K562 (cell line): ENCODE measurements at regions not wholly inside any gene's neighbourhood (a gene's known extent, or its start where the extent isn't known, plus 50 kb on each side); places are given as distances from the start of the nearest gene placed in this dataset.

Source experiments
- ATAC-seq: fragments of 200-7000 bp; cut with Tn5 transposase; 3 replicates; pipeline ENCODE4 v1.9.1; 2020; ENCODE audit warnings: moderate library complexity
- BruUV-seq: library from RNA; stranded (reverse); fragments of 400-500 nt; replicated peaks from 2 replicates; lab custom pipeline; 2021; lab: Mats Ljungman, UMichigan
- CTCF ChIA-PET: fragments of 300-600 bp; formaldehyde crosslinking; extraction: SDS; loops from one replicate; lab custom pipeline; 2021; ENCODE audit warnings: low intra/inter-chr PET ratio; lab: Yijun Ruan, JAX
- POLR2A ChIA-PET: fragments of 300-600, 350-650 bp; sonication (Branson Sonifier 250); formaldehyde crosslinking; extraction: SDS; loops from one replicate; lab custom pipeline; 2021; ENCODE audit warnings: antibody characterized with exemption, inconsistent platforms; lab: Yijun Ruan, JAX
- DNase-seq, 4 experiments: peaks; one replicate each; pipeline versions ENCODE4 v3.0.0 to v3.0.0-alpha.2; 2011 to 2018; ENCODE audit warnings: low spot score in 3 of 4, mixed read lengths in 3 of 4; ENCODE audit errors: extremely low read depth in 1 of 4
- FAIRE-seq: peaks from 2 replicates; lab custom pipeline; 2011; peaks lifted over from hg19 to GRCh38; lab: Jason Lieb, UNC
- H2AFZ ChIP-seq: 2 replicates; pipeline ENCODE4 v1.6.0; 2011; ENCODE audit warnings: low read depth, low read length, control low read depth, inconsistent platforms
- H3K27ac ChIP-seq: fragments of 200-600 bp; 3 replicates; pipeline ENCODE4 v1.8.0; 2011; ENCODE audit warnings: low read depth, mild to moderate bottlenecking, control low read depth, inconsistent platforms, low read length, moderate library complexity, mixed read lengths; ENCODE audit errors: extremely low read depth
- H3K27me3 ChIP-seq, 2 experiments: fragments of 300-600 bp in 1 of 2; 2 replicates in 1 of 2; 3 replicates in 1 of 2; pipeline versions ENCODE4 v1.6.0 to v1.8.0; 2011; ENCODE audit warnings: inconsistent platforms in 2 of 2, low read length in 2 of 2, mild to moderate bottlenecking in 1 of 2, mixed read lengths in 1 of 2, moderate library complexity in 1 of 2; ENCODE audit not compliant: control insufficient read depth in 2 of 2, insufficient read depth in 2 of 2
- H3K36me3 ChIP-seq: fragments of 300-600 bp; 3 replicates; pipeline ENCODE4 v1.8.0; 2011; ENCODE audit warnings: mild to moderate bottlenecking, low read length, inconsistent platforms; ENCODE audit not compliant: control insufficient read depth, insufficient read depth
- H3K4me1 ChIP-seq, 2 experiments: fragments of 200-600 bp in 1 of 2; replicated peaks in 1 of 2; 2 replicates in 1 of 2; 3 replicates in 1 of 2; pipeline versions ENCODE4 v1.5.1 to v1.8.0; 2011; ENCODE audit warnings: inconsistent platforms in 2 of 2, low read length in 2 of 2, mild to moderate bottlenecking in 1 of 2, mixed read lengths in 1 of 2, moderate library complexity in 1 of 2; ENCODE audit not compliant: control insufficient read depth in 2 of 2, insufficient read depth in 2 of 2
- H3K4me2 ChIP-seq: 2 replicates; pipeline ENCODE4 v1.6.1; 2011; ENCODE audit warnings: low read length, control low read depth, inconsistent platforms, mixed read lengths; ENCODE audit not compliant: insufficient read depth
- H3K4me3 ChIP-seq: fragments of 200-600 bp; sonication (generic), shearing (Covaris generic); 2 replicates; pipeline ENCODE4 v1.5.1; 2016; ENCODE audit warnings: control low read depth, inconsistent platforms
- H3K79me2 ChIP-seq: fragments of 200-600 bp; 3 replicates; pipeline ENCODE4 v1.8.0; 2011; ENCODE audit warnings: low read length, inconsistent platforms; ENCODE audit not compliant: control insufficient read depth, insufficient read depth
- H3K9ac ChIP-seq, 2 experiments: 2 replicates each; pipeline versions ENCODE4 v1.6.0 to v1.6.1; 2011; ENCODE audit warnings: low read depth in 2 of 2, low read length in 2 of 2, control low read depth in 1 of 2, inconsistent platforms in 1 of 2, mild to moderate bottlenecking in 1 of 2, mixed read lengths in 1 of 2; ENCODE audit not compliant: insufficient read depth in 1 of 2
- H3K9me1 ChIP-seq: one replicate; pipeline ENCODE4 v1.6.0; 2011; ENCODE audit warnings: inconsistent platforms, mild to moderate bottlenecking, low read length, moderate library complexity; ENCODE audit not compliant: control insufficient read depth, insufficient read depth
- H3K9me3 ChIP-seq: replicated peaks from 2 replicates; pipeline ENCODE4 v1.5.1; 2011; ENCODE audit warnings: low read depth, low read length, inconsistent platforms; ENCODE audit not compliant: control insufficient read depth, insufficient read depth
- H4K20me1 ChIP-seq: replicated peaks from 2 replicates; pipeline ENCODE4 v1.6.1; 2011; ENCODE audit warnings: low read length, inconsistent platforms, mixed read lengths; ENCODE audit not compliant: control insufficient read depth, insufficient read depth
- EHMT2 ChIP-seq: fragments of 450-650 bp; IDR thresholded peaks from 2 replicates; pipeline ENCODE4 v1.6.1; 2018; ENCODE audit warnings: antibody characterized with exemption
- FOXK1 ChIP-seq: sonication (generic); formaldehyde crosslinking; IDR thresholded peaks from 2 replicates; pipeline ENCODE4 v1.8.0; 2022; ENCODE audit warnings: missing genetic modification reagents, mild to moderate bottlenecking, borderline replicate concordance
- MAFF ChIP-seq: IDR thresholded peaks from 2 replicates; pipeline ENCODE4 v1.6.1; 2012; ENCODE audit warnings: low read length, improper control_type of control experiment
- POLR2AphosphoS2 ChIP-seq: IDR thresholded peaks from 2 replicates; pipeline ENCODE4 v1.6.1; 2012; ENCODE audit warnings: low read length, improper control_type of control experiment
- SMAD4 ChIP-seq: fragments of 250-450 bp; sonication (Bioruptor Pico); conservative IDR thresholded peaks from 2 replicates; pipeline ENCODE4 v1.8.0; 2021; ENCODE audit warnings: inconsistent platforms, mild to moderate bottlenecking, moderate library complexity
- ZBTB40 ChIP-seq, 2 experiments: fragments of 450-650 bp in 1 of 2; sonication (generic) in 1 of 2; formaldehyde crosslinking in 1 of 2; IDR thresholded peaks; 2 replicates each; pipeline versions ENCODE4 v1.7.1 to v1.9.0; 2016 to 2022; ENCODE audit warnings: inconsistent platforms in 1 of 2, mild to moderate bottlenecking in 1 of 2, missing genetic modification reagents in 1 of 2
- ZMIZ1 ChIP-seq, 2 experiments: fragments of 150-350 bp in 1 of 2; IDR thresholded peaks; 2 replicates each; pipeline ENCODE4 v1.6.1; 2012 to 2016; ENCODE audit warnings: low read depth in 2 of 2, low read length in 2 of 2, mild to moderate bottlenecking in 1 of 2, moderate library complexity in 1 of 2
- ZNF668 ChIP-seq: fragments of 250-450 bp; sonication (Bioruptor Pico); IDR thresholded peaks from 2 replicates; pipeline ENCODE4 v1.8.0; 2022; ENCODE audit warnings: mild to moderate bottlenecking, inconsistent platforms
- ZNF696 ChIP-seq: fragments of 250-450 bp; sonication (Bioruptor Pico); conservative IDR thresholded peaks from 2 replicates; pipeline ENCODE4 v1.4.0; 2020; ENCODE audit warnings: mild to moderate bottlenecking, moderate library complexity
- in situ Hi-C: fragments of 300-500 bp; cut with MboI; formaldehyde crosslinking; loops from 4 replicates; pipeline ENCODE4 v1.15.0; 2018; ENCODE audit warnings: inconsistent platforms, mixed read lengths
- intact Hi-C: fragments of 100-400 bp; cut with micrococcal nuclease; formaldehyde crosslinking; loops from 2 replicates; pipeline ENCODE4 v1.14.2; 2022

- Histone ChIP-seq H3K4me3 (no peak overlapping the region), H3K79me2 (no peaks in the 10 kb centered on the region), H3K27ac (no peak overlapping the region), H3K9ac (no peak overlapping the region), H2AFZ (no peak overlapping the region), H3K36me3 (no peaks in the 10 kb centered on the region), H3K9me3 (0 out of 2 replicates have a peak, but pooled peaks cover 1% of the 10 kb centered on the region), H3K27me3 (no peaks in the 10 kb centered on the region), H3K4me1 (no peaks in the 10 kb centered on the region), H3K9me1 (no peaks in the 10 kb centered on the region), H3K4me2 (no peak overlapping the region), H4K20me1 (no peaks in the 10 kb centered on the region)
- no TSS peak for BruUV-seq
- ATAC-seq (no peak), FAIRE-seq (no peak), DNase-seq (no peak)
- intact Hi-C loops (no loop called here), in situ Hi-C loops (no loop called here)
- ChIA-PET POLR2A (no interaction called here), CTCF (no interaction called here)
- TF ChIP-seq ZBTB40 (IDR thresholded peaks at IDR 0.05) (no peak), ZBTB40 (CRISPR knock-in tag; IDR thresholded peaks at IDR 0.05) (no peak), EHMT2 (no peak), POLR2AphosphoS2 (no peak), ZMIZ1 (IDR thresholded peaks at IDR 0.05; ENCODE audit: low read depth in 2 of 2, low read length in 2 of 2) (no peak), SMAD4 (CRISPR knock-in tag) (no peak), ZNF696 (CRISPR knock-in tag) (no peak), MAFF (no peak), ZNF668 (CRISPR knock-in tag) (no peak), FOXK1 (CRISPR knock-in tag) (no peak)
These were observed 51.4 kb upstream of the KIAA1217 start for GRCh38 chr10:24157567-24157966.
